ENCODE measurements at regions not wholly inside any gene's neighbourhood (a gene's known extent, or its start where the extent isn't known, plus 50 kb on each side); places are given as distances from the start of the nearest gene placed in this dataset.

DNA sequence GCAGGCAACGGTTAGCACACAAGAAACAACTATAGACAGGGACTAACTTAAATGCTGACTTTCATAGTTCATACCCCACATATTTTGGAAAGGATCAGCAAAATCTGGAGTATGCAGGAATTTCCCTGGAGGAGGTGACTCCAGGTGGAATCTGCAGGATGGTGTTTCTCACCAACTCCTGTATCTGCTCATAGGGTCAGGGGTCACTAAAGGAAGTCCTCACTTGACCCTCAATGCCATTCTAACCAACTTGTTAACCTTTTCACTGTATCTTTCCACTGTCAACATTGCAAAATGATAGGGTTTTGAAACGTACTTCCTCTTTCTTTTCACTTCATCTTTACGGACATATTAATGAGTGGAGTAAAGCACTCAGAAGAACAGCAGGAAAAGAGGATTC, 207.0 kb upstream of the CXCR4 start:
- TF ChIP-seq REST (IDR thresholded peaks at IDR 0.05; ENCODE audit: insufficient read depth in 1 of 2, low read depth in 2 of 2, low read length in 2 of 2) (no peak), TAF1 (IDR thresholded peaks at IDR 0.05; ENCODE audit: borderline replicate concordance, insufficient read depth, low read length) (no peak), POLR2AphosphoS5 (IDR thresholded peaks at IDR 0.05; ENCODE audit: low read depth, low read length) (no peak), FOXP2 (optimal IDR thresholded peaks at IDR 0.05; ENCODE audit: borderline replicate concordance, extremely low read depth, extremely low read length, insufficient read depth) (no peak), SIN3A (IDR thresholded peaks at IDR 0.05; ENCODE audit: borderline replicate concordance, insufficient read depth, low read length) (no peak)

GRCh38 chr2:136323935-136324334, 206.0 kb upstream of the CXCR4 start:
- TF ChIP-seq SIN3A (IDR thresholded peaks at IDR 0.05; ENCODE audit: borderline replicate concordance, insufficient read depth, low read length) (no peak), FOXP2 (optimal IDR thresholded peaks at IDR 0.05; ENCODE audit: borderline replicate concordance, extremely low read depth, extremely low read length, insufficient read depth) (no peak), POLR2AphosphoS5 (IDR thresholded peaks at IDR 0.05; ENCODE audit: low read depth, low read length) (no peak), REST (IDR thresholded peaks at IDR 0.05; ENCODE audit: insufficient read depth in 1 of 2, low read depth in 2 of 2, low read length in 2 of 2) (no peak), TAF1 (IDR thresholded peaks at IDR 0.05; ENCODE audit: borderline replicate concordance, insufficient read depth, low read length) (no peak)

- TF ChIP-seq POLR2AphosphoS5 (IDR thresholded peaks at IDR 0.05; ENCODE audit: low read depth, low read length) (no peak), REST (IDR thresholded peaks at IDR 0.05; ENCODE audit: insufficient read depth in 1 of 2, low read depth in 2 of 2, low read length in 2 of 2) (no peak), TAF1 (IDR thresholded peaks at IDR 0.05; ENCODE audit: borderline replicate concordance, insufficient read depth, low read length) (no peak), SIN3A (IDR thresholded peaks at IDR 0.05; ENCODE audit: borderline replicate concordance, insufficient read depth, low read length) (no peak)
Measured at GRCh38 chr2:136323195-136323594, 205.2 kb upstream of the CXCR4 start.

DNA sequence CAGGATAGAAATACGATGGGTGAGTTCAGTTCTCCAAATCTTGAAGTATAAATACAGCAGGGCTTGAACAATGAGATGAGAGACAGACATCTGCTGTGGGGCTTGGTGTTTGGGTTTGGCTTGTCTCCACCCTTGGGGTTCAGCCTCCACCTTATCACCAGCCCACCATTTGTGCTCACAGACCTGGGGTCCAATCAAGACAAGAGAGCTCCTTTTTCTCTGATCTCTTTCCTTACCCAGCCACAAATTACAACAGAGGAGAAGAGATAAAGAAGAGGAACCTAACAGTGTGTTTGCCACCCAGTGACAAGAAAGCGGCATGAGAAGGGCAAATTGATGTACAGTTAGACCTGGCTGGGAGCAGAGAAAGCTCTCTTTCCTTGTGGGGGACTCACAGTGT, 204.5 kb upstream of the CXCR4 start:
- no peak for TF ChIP-seq FOXP2 (optimal IDR thresholded peaks at IDR 0.05; ENCODE audit: borderline replicate concordance, extremely low read depth, extremely low read length, insufficient read depth)
- TF ChIP-seq REST (IDR thresholded peaks at IDR 0.05; ENCODE audit: insufficient read depth in 1 of 2, low read depth in 2 of 2, low read length in 2 of 2): no peak
- no peak for TF ChIP-seq TAF1 (IDR thresholded peaks at IDR 0.05; ENCODE audit: borderline replicate concordance, insufficient read depth, low read length)
- no peak for TF ChIP-seq POLR2AphosphoS5 (IDR thresholded peaks at IDR 0.05; ENCODE audit: low read depth, low read length)
- no peak for TF ChIP-seq SIN3A (IDR thresholded peaks at IDR 0.05; ENCODE audit: borderline replicate concordance, insufficient read depth, low read length)

GRCh38 chr2:136319651-136320050, 201.7 kb upstream of the CXCR4 start:
- no peak for TF ChIP-seq FOXP2 (optimal IDR thresholded peaks at IDR 0.05; ENCODE audit: borderline replicate concordance, extremely low read depth, extremely low read length, insufficient read depth)
- TF ChIP-seq REST (IDR thresholded peaks at IDR 0.05; ENCODE audit: insufficient read depth in 1 of 2, low read depth in 2 of 2, low read length in 2 of 2): no peak
- TF ChIP-seq TAF1 (IDR thresholded peaks at IDR 0.05; ENCODE audit: borderline replicate concordance, insufficient read depth, low read length): no peak
- TF ChIP-seq POLR2AphosphoS5 (IDR thresholded peaks at IDR 0.05; ENCODE audit: low read depth, low read length): no peak
- TF ChIP-seq SIN3A (IDR thresholded peaks at IDR 0.05; ENCODE audit: borderline replicate concordance, insufficient read depth, low read length): no peak
